ENCODE measurements at regions not wholly inside any gene's neighbourhood (a gene's known extent, or its start where the extent isn't known, plus 50 kb on each side); places are given as distances from the start of the nearest gene placed in this dataset.
"Not testable (repeated sequence)": the region's sequence is repeated elsewhere in the genome, so short reads cannot be mapped to it uniquely, and the experiment has no call there.

DNA sequence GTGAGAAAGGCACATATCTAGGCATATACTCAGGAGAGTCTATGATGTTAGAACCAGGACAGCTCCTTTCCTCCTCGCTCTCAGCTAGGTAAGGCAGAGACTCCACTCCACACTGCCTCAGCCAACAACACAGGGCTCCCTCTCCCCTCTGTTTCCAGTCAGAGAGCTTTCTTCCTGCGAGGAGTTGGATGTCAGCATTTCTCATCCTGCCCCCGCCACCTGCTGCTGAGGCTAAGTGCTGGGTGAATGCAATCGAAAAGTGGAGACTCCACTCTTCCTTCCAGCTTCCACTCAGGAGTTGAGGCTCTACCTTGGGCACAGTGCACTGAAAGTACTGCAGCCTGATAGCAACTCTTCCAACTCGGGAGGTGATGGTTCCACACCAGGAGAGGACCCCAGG is 177.2 kb upstream of the RAB6C start:
- H3K27me3 Mint-ChIP-seq, result peaks cover 4 to 5% of the 10 kb centered on the region in 2 donors
- H3K9me3 Mint-ChIP-seq, result no peaks in the 10 kb centered on the region
- Histone ChIP-seq H3K36me3 (ENCODE audit: insufficient read depth, low read length) (no peaks in the 10 kb centered on the region), H3K27me3 (ENCODE audit: insufficient read depth, low read length, poor library complexity, severe bottlenecking) (no peaks in the 10 kb centered on the region), H3K27ac (ENCODE audit: low read depth, low read length) (no peak overlapping the region), H3K4me1 (ENCODE audit: insufficient read depth, low read length) (no peaks in the 10 kb centered on the region), H3K9me3 (ENCODE audit: low read length) (no peaks in the 10 kb centered on the region), H3K4me3 (ENCODE audit: low read length) (no peak overlapping the region)
- no peak overlapping the region for H3K27ac Mint-ChIP-seq
- no peaks in the 10 kb centered on the region for H3K4me1 Mint-ChIP-seq
- DNase-seq, result no peak
- no peak overlapping the region for H3K4me3 Mint-ChIP-seq
- ChIA-PET CTCF (no interaction called here), POLR2A (no interaction called here)
- H3K36me3 Mint-ChIP-seq, result no peaks in the 10 kb centered on the region

DNA sequence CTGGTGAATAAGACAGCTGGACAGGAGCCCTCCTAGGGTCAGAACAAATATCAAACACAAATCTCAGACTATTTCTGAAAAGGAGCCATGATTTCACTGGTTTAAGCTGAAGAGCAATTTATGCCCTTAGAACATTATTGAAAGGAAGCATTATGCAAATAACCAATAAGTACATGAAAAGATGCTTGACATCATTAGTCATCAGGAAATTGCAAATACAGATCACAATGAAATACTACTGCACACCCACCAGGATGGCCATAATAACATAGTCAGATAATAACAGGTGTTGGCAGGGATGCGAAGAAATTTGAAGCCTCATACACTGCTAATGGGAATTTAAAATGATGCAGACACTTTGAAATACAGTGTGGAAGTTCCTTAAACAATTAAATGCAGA is 176.4 kb upstream of the RAB6C start:
- ChIA-PET CTCF (no interaction called here), POLR2A (no interaction called here)
- no peaks in the 10 kb centered on the region for H3K4me1 ChIP-seq (ENCODE audit: insufficient read depth, low read length)
- Mint-ChIP-seq H3K4me1 (no peaks in the 10 kb centered on the region), H3K36me3 (no peaks in the 10 kb centered on the region), H3K27ac (no peak overlapping the region), H3K9me3 (no peaks in the 10 kb centered on the region), H3K4me3 (no peak overlapping the region), H3K27me3 (peaks cover 4 to 5% of the 10 kb centered on the region in 2 donors)
- no peaks in the 10 kb centered on the region for H3K9me3 ChIP-seq (ENCODE audit: low read length)
- no peak overlapping the region for H3K4me3 ChIP-seq (ENCODE audit: low read length)
- H3K36me3 ChIP-seq (ENCODE audit: insufficient read depth, low read length), result no peaks in the 10 kb centered on the region
- DNase-seq, result no peak
- H3K27ac ChIP-seq (ENCODE audit: low read depth, low read length), result no peak overlapping the region
- H3K27me3 ChIP-seq (ENCODE audit: insufficient read depth, low read length, poor library complexity, severe bottlenecking), result no peaks in the 10 kb centered on the region

- Mint-ChIP-seq H3K27ac (no peak overlapping the region), H3K27me3 (peaks cover 4 to 5% of the 10 kb centered on the region in 2 donors), H3K4me1 (no peaks in the 10 kb centered on the region), H3K4me3 (no peak overlapping the region), H3K36me3 (no peaks in the 10 kb centered on the region), H3K9me3 (no peaks in the 10 kb centered on the region)
- ChIA-PET CTCF (no interaction called here), POLR2A (no interaction called here)
- Histone ChIP-seq H3K36me3 (ENCODE audit: insufficient read depth, low read length) (no peaks in the 10 kb centered on the region), H3K4me1 (ENCODE audit: insufficient read depth, low read length) (no peaks in the 10 kb centered on the region), H3K27me3 (ENCODE audit: insufficient read depth, low read length, poor library complexity, severe bottlenecking) (no peaks in the 10 kb centered on the region), H3K4me3 (ENCODE audit: low read length) (no peak overlapping the region), H3K9me3 (ENCODE audit: low read length) (no peaks in the 10 kb centered on the region), H3K27ac (ENCODE audit: low read depth, low read length) (no peak overlapping the region)
- DNase-seq, result no peak
Measured at GRCh38 chr2:129803871-129804270, 175.6 kb upstream of the RAB6C start.

DNA sequence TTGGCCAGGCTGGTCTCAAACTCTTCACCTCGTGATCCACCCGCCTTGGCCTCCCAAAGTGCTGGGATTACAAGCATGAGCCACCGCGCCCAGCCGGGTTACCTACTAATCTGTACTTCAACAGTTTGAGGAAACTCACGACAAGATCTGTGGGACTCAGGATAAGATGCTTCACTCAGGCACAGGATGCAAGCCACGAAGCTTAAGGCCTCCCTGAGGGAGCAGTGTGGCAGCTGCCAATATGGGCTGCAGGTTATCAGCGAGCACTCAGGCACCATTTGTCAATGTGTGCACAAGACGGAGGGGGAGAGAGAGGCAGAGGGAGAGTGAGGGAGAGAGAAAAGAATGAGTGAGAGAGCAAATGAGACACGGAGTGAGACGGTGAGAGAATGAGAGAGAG is 173.6 kb upstream of the RAB6C start:
- Mint-ChIP-seq H3K27me3 (peaks cover 5 to 10% of the 10 kb centered on the region in 2 donors), H3K9me3 (no peaks in the 10 kb centered on the region), H3K36me3 (no peaks in the 10 kb centered on the region), H3K27ac (no peak overlapping the region), H3K4me3 (no peak overlapping the region), H3K4me1 (no peaks in the 10 kb centered on the region)
- no peak for DNase-seq
- no peak overlapping the region for H3K27ac ChIP-seq (ENCODE audit: low read depth, low read length)
- H3K27me3 ChIP-seq (ENCODE audit: insufficient read depth, low read length, poor library complexity, severe bottlenecking), result no peaks in the 10 kb centered on the region
- H3K4me1 ChIP-seq (ENCODE audit: insufficient read depth, low read length), result no peaks in the 10 kb centered on the region
- ChIA-PET CTCF (no interaction called here), POLR2A (no interaction called here)
- H3K9me3 ChIP-seq (ENCODE audit: low read length), result no peaks in the 10 kb centered on the region
- H3K36me3 ChIP-seq (ENCODE audit: insufficient read depth, low read length), result no peaks in the 10 kb centered on the region
- no peak overlapping the region for H3K4me3 ChIP-seq (ENCODE audit: low read length)

- DNase-seq, result no peak
- Mint-ChIP-seq H3K4me1 (no peaks in the 10 kb centered on the region), H3K36me3 (no peaks in the 10 kb centered on the region), H3K9me3 (no peaks in the 10 kb centered on the region), H3K27ac (no peak overlapping the region), H3K4me3 (no peak overlapping the region), H3K27me3 (peaks cover 4 to 14% of the 10 kb centered on the region in 2 donors)
- H3K36me3 ChIP-seq (ENCODE audit: insufficient read depth, low read length), result no peaks in the 10 kb centered on the region
- no peaks in the 10 kb centered on the region for H3K9me3 ChIP-seq (ENCODE audit: low read length)
- no peaks in the 10 kb centered on the region for H3K27me3 ChIP-seq (ENCODE audit: insufficient read depth, low read length, poor library complexity, severe bottlenecking)
- ChIA-PET POLR2A (no interaction called here), CTCF (no interaction called here)
- no peak overlapping the region for H3K27ac ChIP-seq (ENCODE audit: low read depth, low read length)
- H3K4me1 ChIP-seq (ENCODE audit: insufficient read depth, low read length), result no peaks in the 10 kb centered on the region
- H3K4me3 ChIP-seq (ENCODE audit: low read length), result no peak overlapping the region
Measured at GRCh38 chr2:129806317-129806716, 173.1 kb upstream of the RAB6C start.

- H3K9me3 ChIP-seq (ENCODE audit: low read length), result no peaks in the 10 kb centered on the region
- H3K27ac ChIP-seq (ENCODE audit: low read depth, low read length), result no peak overlapping the region
- no peak for DNase-seq
- no peaks in the 10 kb centered on the region for H3K36me3 ChIP-seq (ENCODE audit: insufficient read depth, low read length)
- no peak overlapping the region for H3K27ac Mint-ChIP-seq
- H3K27me3 ChIP-seq (ENCODE audit: insufficient read depth, low read length, poor library complexity, severe bottlenecking), result no peaks in the 10 kb centered on the region
- no peaks in the 10 kb centered on the region for H3K4me1 Mint-ChIP-seq
- ChIA-PET CTCF (no interaction called here), POLR2A (no interaction called here)
- H3K4me1 ChIP-seq (ENCODE audit: insufficient read depth, low read length), result no peaks in the 10 kb centered on the region
- no peak overlapping the region for H3K4me3 ChIP-seq (ENCODE audit: low read length)
- H3K27me3 Mint-ChIP-seq, result peaks cover 3 to 15% of the 10 kb centered on the region in 2 donors
- no peaks in the 10 kb centered on the region for H3K9me3 Mint-ChIP-seq
- H3K4me3 Mint-ChIP-seq, result no peak overlapping the region
- H3K36me3 Mint-ChIP-seq, result no peaks in the 10 kb centered on the region
Measured at GRCh38 chr2:129806990-129807389, 172.5 kb upstream of the RAB6C start.

DNA sequence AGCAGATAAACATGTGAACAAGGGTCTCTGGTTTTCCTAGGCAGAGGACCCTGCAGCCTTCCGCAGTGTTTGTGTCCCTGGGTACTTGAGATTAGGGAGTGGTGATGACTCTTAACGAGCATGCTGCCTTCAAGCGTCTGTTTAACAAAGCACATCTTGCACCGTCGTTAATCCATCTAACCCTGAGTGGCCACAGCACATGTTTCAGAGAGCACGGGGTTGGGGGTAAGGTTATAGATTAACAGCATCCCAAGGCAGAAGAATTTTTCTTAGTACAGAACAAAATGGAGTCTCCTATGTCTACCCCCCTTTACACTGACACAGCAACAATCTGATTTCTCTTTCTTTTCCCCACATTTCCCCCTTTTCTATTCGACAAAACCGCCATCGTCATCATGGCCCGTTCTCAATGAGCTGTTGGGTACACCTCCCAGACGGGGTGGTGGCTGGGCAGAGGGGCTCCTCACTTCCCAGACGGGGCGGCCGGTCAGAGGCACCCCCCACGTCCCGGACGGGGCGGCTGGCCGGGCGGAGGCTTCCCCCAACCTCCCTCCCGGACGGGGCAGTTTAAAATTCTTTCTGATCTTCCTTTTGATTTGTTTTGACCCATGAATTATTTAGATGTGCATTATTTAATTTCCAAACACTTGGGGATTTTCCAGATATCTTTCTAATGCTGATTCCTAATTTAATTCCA is 171.7 kb upstream of the RAB6C start:
- H3K36me3 Mint-ChIP-seq; H3K4me3 ChIP-seq (ENCODE audit: low read length); H3K27ac ChIP-seq (ENCODE audit: low read depth, low read length); CTCF ChIA-PET; H3K4me1 ChIP-seq (ENCODE audit: insufficient read depth, low read length); H3K9me3 Mint-ChIP-seq; H3K9me3 ChIP-seq (ENCODE audit: low read length); DNase-seq; H3K4me3 Mint-ChIP-seq; POLR2A ChIA-PET; H3K36me3 ChIP-seq (ENCODE audit: insufficient read depth, low read length); H3K27me3 ChIP-seq (ENCODE audit: insufficient read depth, low read length, poor library complexity, severe bottlenecking); H3K4me1 Mint-ChIP-seq; H3K27ac Mint-ChIP-seq: not testable (repeated sequence)
- H3K27me3 Mint-ChIP-seq, result peaks cover 3 to 14% of the 10 kb centered on the region in 2 donors

DNA sequence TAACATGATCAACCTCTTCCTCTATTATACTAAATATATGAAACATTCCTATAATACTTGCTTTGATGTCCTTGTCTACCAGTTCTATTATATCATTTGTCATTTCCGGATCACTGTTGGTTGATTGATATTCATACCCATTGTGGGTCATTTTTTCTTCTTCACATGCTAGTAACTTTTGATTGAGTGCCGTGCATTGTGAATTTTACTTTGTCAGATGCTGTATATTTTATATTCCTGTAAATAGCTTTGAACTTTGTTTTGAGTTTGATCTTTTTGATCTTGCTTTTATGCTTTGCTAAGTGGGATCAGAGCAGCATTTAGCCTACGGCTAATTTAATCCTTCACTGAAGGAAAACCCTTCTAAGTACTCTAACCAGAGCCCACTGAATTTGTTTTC is 168.9 kb upstream of the RAB6C start:
- Histone ChIP-seq H3K4me1 (ENCODE audit: insufficient read depth, low read length) (no peaks in the 10 kb centered on the region), H3K27me3 (ENCODE audit: insufficient read depth, low read length, poor library complexity, severe bottlenecking) (no peaks in the 10 kb centered on the region), H3K36me3 (ENCODE audit: insufficient read depth, low read length) (no peaks in the 10 kb centered on the region), H3K4me3 (ENCODE audit: low read length) (no peak overlapping the region), H3K9me3 (ENCODE audit: low read length) (no peaks in the 10 kb centered on the region), H3K27ac (ENCODE audit: low read depth, low read length) (no peak overlapping the region)
- CTCF ChIA-PET, result no interaction called here
- DNase-seq, result no peak
- POLR2A ChIA-PET, result no interaction called here
- Mint-ChIP-seq H3K9me3 (peaks cover 7 to 15% (median 9%) of the 10 kb centered on the region in 5 donors), H3K36me3 (peaks cover 0 to 1% (median 0%) of the 10 kb centered on the region in 3 donors), H3K27ac (no peak overlapping the region), H3K4me1 (no peaks in the 10 kb centered on the region), H3K27me3 (peaks cover 1 to 32% of the 10 kb centered on the region in 2 donors), H3K4me3 (no peak overlapping the region)

DNA sequence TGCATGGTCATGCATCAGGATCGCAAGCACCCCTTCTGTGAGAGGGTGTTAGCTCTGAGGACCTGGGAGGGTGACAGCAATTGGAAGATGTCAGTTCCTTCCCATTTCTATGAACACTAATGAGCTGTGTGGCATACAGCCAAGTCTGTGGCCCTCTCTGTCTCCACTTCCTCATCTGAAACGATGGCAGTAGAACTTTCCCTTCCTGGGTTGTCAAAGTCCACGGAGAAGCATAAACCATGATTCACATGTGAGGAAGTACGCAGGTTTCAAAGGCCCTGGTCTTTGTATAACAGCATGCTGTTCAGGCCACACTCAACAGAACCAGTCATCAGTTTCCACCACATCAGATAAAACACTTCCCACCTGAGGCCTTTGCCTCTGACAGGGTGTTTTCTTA is 167.4 kb upstream of the RAB6C start:
- no peak for DNase-seq
- H3K4me1 ChIP-seq (ENCODE audit: insufficient read depth, low read length), result no peaks in the 10 kb centered on the region
- Mint-ChIP-seq H3K36me3 (peaks cover 0 to 8% (median 1%) of the 10 kb centered on the region in 3 donors), H3K4me1 (no peaks in the 10 kb centered on the region), H3K4me3 (no peak overlapping the region), H3K27ac (no peak overlapping the region), H3K9me3 (peaks cover 7 to 19% (median 15%) of the 10 kb centered on the region in 5 donors), H3K27me3 (peaks cover 1 to 32% of the 10 kb centered on the region in 2 donors)
- H3K27me3 ChIP-seq (ENCODE audit: insufficient read depth, low read length, poor library complexity, severe bottlenecking), result no peaks in the 10 kb centered on the region
- CTCF ChIA-PET, result no interaction called here
- no peak overlapping the region for H3K4me3 ChIP-seq (ENCODE audit: low read length)
- POLR2A ChIA-PET, result no interaction called here
- H3K27ac ChIP-seq (ENCODE audit: low read depth, low read length), result no peak overlapping the region
- H3K36me3 ChIP-seq (ENCODE audit: insufficient read depth, low read length), result no peaks in the 10 kb centered on the region
- no peaks in the 10 kb centered on the region for H3K9me3 ChIP-seq (ENCODE audit: low read length)
